Choroid plexus epithelial cell (primary cell): ENCODE measurements at regions not wholly inside any gene's neighbourhood (a gene's known extent, or its start where the extent isn't known, plus 50 kb on each side); places are given as distances from the start of the nearest gene placed in this dataset.

ENCODE experiments used
- DNase-seq: peaks from one replicate; pipeline ENCODE4 v3.0.0-alpha.2; 2010; ENCODE audit warnings: low read depth
- H3K4me3 ChIP-seq: 2 replicates; pipeline ENCODE4 v1.5.1; 2011; ENCODE audit warnings: low read depth, mild to moderate bottlenecking, control low read depth, low read length, moderate library complexity
- TF ChIP-seq, protein P1 (sequence below): conservative IDR thresholded peaks from 2 replicates; pipeline ENCODE4 v1.5.1; 2011; ENCODE audit warnings: low read depth, mild to moderate bottlenecking, control low read depth, inconsistent platforms, low read length, moderate library complexity

DNA sequence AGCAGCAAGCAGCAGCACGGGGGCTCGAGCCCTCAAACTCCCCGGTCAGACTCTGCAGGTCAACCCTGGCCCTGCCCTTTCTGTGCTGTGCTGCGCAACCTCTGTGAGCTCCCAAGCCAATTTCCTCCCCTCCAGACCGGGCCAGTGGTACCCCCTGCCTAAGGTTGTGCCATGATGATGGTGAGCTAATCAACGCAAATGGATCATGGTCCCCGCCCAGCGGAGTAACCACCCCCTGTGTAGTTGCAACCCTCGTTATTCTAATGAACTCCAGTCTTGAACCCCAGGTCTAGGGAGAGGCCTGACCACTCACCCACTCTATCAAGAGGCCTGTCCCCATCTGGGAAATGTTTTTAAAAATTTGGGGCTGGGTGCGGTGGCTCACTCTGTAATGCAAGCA is 201.8 kb upstream of the FOXF1 start:
- DNase-seq: no peak
- TF ChIP-seq, protein P1, sequence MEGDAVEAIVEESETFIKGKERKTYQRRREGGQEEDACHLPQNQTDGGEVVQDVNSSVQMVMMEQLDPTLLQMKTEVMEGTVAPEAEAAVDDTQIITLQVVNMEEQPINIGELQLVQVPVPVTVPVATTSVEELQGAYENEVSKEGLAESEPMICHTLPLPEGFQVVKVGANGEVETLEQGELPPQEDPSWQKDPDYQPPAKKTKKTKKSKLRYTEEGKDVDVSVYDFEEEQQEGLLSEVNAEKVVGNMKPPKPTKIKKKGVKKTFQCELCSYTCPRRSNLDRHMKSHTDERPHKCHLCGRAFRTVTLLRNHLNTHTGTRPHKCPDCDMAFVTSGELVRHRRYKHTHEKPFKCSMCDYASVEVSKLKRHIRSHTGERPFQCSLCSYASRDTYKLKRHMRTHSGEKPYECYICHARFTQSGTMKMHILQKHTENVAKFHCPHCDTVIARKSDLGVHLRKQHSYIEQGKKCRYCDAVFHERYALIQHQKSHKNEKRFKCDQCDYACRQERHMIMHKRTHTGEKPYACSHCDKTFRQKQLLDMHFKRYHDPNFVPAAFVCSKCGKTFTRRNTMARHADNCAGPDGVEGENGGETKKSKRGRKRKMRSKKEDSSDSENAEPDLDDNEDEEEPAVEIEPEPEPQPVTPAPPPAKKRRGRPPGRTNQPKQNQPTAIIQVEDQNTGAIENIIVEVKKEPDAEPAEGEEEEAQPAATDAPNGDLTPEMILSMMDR: no peak
- H3K4me3 ChIP-seq: no peak overlapping the region

DNA sequence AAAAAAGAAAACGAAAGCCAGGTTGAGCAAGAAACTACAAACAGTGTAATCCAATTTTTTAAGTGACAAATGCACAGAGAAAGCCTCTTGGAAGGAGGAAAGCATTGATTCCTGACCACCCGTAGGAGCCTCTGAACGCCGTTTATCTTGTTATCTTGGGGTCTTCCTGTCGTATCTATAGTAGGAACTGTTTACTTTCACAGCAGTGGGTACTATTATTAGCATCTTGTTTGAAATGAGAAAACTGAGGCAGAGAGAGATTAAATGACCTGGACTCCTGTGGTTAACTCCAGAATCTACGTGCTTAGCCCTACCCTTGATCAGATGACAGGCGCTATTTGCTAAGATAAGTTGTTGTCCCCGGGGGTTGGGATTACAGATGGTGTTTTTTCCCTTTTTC is 196.7 kb upstream of the FOXF1 start:
- TF ChIP-seq, protein P1: no peak
- no peak overlapping the region for H3K4me3 ChIP-seq
- DNase-seq: no peak

DNA sequence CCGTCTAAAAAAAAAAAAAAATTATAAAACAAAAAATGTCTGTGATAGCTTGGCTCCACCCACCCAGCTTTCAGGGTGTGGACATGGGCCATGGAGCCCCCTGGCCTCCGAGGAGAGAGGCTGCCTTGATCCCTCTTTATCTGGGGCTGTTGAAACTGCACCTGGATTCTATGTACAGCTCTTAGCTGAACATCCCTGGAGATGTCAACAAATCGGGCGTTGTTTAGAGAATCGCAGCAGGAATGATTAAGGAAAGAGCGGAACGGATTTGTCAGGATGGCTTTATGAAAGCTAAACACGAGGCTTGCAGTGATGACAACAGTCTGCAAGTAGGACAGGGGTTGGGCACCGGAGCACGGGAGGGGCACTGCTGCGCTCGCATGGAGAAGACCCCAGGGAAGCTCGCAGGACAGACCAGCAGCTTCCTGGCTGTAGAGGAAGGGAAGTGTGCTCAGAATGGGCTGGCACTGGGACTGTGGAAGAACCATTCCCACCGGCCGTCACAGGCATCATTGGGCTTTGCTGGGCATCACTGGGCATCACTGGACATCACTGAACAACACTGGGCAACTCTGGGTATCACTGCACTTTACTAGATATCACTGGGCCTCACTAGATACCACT is 195.8 kb upstream of the FOXF1 start:
- TF ChIP-seq, protein P1: no peak
- no peak overlapping the region for H3K4me3 ChIP-seq
- no peak for DNase-seq

DNA sequence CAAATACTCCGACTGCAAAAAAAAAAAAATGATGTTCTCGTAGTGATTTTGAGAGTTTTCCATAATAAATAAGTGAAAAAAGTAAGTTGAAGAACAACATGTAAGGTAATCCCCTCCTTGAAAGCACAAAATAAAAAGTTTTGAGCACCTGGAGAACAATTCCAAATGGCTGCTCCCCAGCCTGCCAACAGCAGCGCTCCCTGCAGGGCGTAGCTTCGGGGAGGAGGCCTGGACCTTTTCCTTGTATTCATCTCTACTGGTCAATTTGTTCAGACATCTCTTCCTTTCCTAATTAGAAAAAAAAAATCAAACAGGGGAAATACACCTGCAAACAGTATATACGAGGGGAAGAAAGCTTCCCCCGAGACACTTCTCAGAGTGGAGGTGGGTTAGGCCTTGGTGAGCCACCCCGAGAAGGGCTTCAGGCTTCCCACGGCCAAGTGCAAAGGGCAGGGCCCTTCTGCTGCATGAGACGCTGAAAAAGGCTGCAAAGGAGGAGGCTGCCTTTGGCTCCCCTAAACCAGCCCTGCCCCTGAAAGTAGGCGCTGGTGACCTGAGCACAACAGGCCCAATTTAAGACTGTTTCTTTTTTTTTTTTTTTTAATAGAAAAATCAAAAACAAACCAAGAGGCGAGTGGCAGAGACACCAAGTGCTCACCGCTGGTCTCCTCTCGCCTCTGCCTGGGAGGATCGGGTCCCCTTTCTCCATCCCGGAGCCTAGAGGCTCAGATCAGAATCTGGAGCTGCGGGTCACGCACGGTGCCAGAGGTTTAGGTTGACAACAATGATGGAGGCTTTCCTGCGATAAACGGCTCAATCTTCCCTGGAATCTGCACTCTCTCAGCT is 193.1 kb upstream of the FOXF1 start:
- TF ChIP-seq, protein P1: no peak
- DNase-seq: no peak
- H3K4me3 ChIP-seq: no peak overlapping the region

DNA sequence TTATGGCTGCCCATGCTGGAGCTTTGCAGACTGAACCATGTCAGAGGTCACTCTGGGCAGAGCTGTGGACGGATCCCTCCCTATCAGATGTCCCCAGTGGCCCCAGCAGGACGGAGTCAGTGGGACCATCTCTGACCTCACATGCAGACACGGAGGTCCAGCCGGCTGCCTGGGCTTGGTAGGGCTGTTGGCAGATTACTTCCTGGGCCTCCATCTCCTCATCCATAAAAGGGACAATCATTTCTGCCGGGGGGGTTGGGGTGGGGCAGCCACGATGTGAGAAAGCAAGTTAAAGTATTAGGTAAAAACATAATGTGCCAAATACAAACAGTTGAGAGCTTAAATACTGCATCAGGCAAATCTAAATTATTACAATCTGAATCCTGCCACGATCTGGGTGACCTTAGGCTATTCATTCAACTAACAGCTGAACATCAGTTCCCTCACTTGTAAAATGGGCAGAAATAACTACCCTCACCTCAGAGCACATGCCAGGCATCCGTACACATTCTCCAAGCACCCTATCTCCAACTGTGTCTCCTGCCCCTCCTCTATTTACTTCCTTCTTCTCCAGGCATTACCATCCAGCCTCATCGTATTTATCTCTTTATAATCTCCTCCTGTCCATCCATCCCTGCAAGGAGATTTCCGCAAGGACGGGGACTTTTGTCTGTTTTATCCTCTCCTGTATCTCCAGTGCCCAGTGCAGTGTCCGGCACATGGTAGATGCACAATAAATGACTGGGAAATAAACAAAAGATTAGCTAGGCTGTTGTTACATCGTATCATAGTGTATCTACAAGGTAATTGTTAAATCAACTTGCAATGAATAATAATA is 192.3 kb upstream of the FOXF1 start:
- TF ChIP-seq, protein P1: no peak
- no peak overlapping the region for H3K4me3 ChIP-seq
- no peak for DNase-seq

DNA sequence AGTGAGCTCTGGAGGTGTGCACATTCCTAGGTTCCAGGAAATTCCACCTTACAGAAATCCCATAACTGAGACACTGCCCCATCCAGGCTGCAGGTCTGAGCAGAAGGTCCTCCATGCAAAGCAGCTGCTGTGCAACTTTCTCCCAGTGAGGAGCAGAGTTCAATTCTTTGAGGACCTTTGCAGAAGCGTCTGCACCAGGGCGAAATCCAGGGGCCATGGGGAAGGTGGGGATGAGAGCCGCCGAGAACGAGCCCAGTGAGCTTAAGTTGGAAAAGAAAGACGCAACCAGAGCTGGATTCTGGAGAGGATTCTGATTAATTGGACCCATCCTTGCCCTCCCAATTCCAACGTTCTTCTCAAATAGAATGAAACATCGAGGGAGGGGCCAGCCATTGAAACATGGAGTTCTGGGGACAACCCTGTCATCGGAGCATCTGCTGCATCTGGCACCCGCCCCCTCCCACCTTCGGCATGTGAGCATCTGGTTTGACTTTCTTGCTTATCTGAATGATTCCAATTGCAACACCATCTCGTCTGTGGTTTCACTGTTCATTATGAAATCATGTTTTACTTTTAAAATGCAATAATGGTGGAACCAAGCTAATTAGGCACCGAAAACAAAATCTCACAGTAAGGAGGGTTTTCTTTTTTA is 190.6 kb upstream of the FOXF1 start:
- TF ChIP-seq, protein P1: no peak
- no peak overlapping the region for H3K4me3 ChIP-seq
- DNase-seq: peak; percentile 34
